C1 segment of cervical spinal cord (tissue), 14 donors: ENCODE measurements at regions not wholly inside any gene's neighbourhood (a gene's known extent, or its start where the extent isn't known, plus 50 kb on each side); places are given as distances from the start of the nearest gene placed in this dataset.

Experiments
- DNase-seq, 14 donors: peaks; one replicate each; lab custom pipeline; 2025; lab: John Stamatoyannopoulos, UW

GRCh38 chr2:48137829-48138228, 176.7 kb upstream of the FOXN2 start:
- no peak for DNase-seq

GRCh38 chr2:48138898-48139297, 175.6 kb upstream of the FOXN2 start:
- DNase-seq, result no peak

DNA sequence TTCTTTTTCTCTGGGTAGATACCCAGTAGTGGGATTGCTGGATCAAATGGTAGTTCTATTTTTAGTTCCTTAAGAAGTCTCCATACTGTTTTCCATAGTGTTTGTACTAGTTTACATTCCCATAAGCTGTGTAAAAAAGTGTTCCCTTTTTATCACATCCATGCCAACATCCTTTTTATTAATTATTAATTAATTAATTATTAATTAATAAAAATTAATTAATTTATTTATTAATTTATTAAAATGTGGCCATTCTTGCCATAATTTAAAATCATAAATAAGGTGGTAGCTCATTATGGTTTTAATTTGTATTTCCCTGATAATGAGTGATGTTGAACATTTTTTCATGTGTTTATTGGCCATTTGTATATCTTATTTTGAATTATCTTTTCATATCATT, 173.9 kb upstream of the FOXN2 start:
- DNase-seq, result no peak

DNA sequence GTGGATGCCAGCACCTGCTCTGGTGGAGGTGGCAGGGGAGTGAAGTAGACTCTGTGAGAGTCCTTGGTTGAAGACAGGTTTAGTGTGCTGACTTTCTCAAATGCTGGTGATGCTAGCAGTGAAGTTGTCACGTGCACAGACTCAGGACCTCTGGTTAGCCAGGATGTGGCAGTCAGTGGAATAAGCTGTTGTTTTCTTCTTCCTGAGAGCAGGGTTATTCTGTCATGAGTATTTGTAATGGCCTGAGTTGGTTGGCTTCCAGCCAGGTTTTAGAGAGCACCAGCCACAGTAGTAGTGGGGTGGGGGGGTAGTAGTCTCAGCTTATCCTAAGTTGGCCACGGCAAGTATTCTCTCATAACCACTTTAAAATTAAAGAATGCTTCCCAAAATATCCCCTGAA, 169.7 kb upstream of the FOXN2 start:
- no peak for DNase-seq

GRCh38 chr2:48145845-48146452, 168.5 kb upstream of the FOXN2 start:
- DNase-seq, result no peak

- no peak for DNase-seq
These were observed 167.9 kb upstream of the FOXN2 start for GRCh38 chr2:48146552-48146951.

- no peak for DNase-seq
These were observed 166.8 kb upstream of the FOXN2 start for GRCh38 chr2:48147719-48148118.

DNA sequence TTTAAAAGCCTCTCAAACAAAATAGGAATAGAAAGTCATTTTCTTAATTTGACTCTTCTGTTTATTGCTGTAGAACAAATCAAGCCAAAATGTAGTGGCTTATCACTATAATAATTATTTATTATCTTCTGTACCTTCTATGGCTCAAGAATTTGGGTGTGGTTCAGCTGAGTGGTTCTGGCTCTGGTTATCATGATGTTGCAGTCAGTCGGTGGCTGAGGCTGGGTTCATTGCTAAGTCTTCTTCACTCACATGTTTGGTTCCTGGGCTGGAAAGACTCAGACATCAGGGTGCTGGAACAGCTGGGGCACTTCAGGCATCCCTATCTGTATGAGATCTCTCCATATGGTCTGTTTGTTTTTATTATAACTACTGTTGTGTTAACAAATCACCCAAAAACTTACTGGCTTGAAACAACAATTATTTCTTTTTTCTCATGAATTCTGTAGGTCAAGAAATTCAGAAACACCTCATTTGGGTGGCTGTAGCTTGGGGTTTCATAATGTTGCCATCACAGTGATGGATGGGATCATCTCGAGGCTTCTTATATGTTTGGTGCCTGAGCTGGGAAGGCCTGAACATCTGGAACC, 165.5 kb upstream of the FOXN2 start:
- DNase-seq, result no peak

DNA sequence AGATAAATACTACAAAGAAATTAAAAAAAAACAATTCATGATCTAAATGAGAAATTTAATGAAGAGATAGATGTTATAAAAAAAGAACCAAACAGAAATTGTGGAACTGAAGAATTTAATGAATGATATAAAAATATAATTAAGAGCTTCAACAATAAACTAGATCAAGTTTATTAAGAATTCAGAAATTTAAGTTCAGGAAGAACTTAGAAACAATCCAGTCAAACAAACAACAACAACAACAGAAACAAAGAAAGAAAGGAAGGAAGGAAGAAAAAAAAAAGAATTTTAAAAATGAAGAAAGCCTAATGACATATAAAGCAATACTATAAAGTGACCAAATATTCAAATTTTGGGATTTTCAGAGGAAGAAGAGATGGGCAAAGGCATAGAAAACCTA, 157.3 kb upstream of the FOXN2 start:
- no peak for DNase-seq

- no peak for DNase-seq
These were observed 152.9 kb upstream of the FOXN2 start for GRCh38 chr2:48161628-48162027.

- DNase-seq, result no peak
These were observed 151.7 kb upstream of the FOXN2 start for GRCh38 chr2:48162742-48163141.

GRCh38 chr2:48165070-48165753, 149.3 kb upstream of the FOXN2 start:
- no peak for DNase-seq

GRCh38 chr2:48169141-48169592, 145.3 kb upstream of the FOXN2 start:
- DNase-seq, result no peak

DNA sequence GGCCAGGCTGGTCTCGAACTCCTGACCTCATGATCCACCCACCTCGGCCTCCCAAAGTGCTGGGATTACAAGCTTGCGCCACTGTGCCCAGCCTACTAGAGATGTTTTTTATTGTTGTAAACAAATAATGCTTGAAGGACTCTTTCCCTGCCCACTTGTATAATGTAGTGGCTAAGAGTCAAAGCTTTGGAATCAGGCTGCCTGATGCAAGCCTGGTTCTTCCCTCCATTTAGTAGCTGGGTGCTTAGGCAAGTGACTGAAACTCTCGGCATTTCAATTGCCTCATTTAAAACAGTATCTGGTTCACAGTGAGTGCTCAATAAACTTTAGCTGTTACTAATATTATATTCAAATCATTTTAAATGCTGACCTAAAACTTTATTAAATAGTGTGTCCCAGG, 144.2 kb upstream of the FOXN2 start:
- DNase-seq, result no peak

DNA sequence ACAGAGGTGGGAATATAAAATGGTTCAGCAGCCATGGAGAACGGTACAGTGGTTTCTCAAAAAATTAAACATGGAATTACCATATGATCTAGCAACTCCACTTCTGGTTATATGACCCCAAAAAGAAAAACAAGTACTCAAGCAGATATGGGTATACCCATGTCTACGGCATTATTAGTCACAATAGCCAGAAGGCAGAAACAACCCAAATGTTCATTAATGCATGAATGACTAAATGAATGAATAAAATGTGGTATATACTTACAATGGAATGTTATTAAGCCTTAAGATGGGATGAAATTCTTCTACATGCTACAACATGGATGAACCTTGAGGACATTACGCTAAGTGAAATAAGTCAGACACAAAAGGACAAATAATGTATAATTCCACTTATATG, 141.3 kb upstream of the FOXN2 start:
- no peak for DNase-seq

DNA sequence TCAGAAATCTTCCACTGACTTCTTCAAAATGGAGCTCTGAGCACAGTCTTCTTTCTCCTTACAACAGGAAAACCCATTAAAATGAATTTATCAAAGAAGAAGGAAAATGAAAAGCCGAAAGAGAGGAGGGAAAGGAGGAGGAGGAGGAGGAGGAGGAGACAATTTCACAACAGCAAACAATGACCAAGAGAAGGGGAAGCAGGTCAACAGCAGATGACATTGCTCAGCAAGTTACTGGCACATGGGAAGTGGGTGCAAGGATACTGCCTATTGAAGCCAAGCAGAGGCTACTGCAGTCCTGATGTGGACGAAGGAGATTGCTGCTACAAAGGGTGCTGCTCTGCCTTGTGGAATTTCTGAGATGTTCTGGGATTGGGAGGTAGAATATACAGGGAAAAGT, 140.0 kb upstream of the FOXN2 start:
- DNase-seq, result no peak

DNA sequence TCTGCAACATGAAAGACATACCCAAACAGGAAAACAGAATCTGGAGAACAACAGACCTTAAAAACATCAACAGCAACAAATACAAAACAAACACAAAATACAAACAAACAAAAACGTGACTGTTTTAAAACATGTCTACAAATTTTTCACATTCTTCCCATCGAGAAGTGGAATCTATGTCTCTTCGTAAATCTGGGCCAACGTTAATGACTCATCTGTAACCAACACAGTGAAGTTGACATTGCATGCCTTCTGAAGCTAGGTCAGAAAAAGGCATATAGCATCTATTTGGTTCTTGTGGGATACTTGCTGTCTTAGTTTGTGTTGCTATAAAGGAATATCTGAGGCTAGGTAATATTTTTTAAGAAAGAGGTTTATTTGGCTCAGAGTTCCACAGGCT, 139.2 kb upstream of the FOXN2 start:
- DNase-seq, result no peak

GRCh38 chr2:48175656-48176055, 138.8 kb upstream of the FOXN2 start:
- DNase-seq, result no peak

- no peak for DNase-seq
These were observed 137.6 kb upstream of the FOXN2 start for GRCh38 chr2:48176876-48177275.

- DNase-seq, result no peak
These were observed 135.9 kb upstream of the FOXN2 start for GRCh38 chr2:48178611-48179010.

DNA sequence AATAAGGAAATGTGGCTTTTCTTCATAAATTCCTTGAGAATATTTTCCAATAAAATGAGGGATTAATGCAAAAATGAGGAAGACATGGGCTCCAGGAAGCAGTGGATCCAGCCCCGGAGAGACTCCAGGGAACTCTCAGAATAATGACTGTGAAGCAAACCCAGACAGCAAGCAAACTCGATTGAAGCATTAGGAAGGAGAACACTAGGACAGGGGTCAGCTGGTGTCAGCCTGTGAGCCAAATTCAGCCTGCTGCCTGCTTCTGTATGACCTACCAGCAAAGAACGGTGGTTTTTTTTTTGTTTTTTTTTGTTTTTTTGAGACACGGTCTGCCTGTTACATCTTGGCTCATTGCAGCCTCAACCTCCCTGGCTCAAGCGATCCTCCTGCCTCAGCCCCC, 133.9 kb upstream of the FOXN2 start:
- DNase-seq, result no peak

GRCh38 chr2:48183276-48183675, 131.2 kb upstream of the FOXN2 start:
- no peak for DNase-seq

GRCh38 chr2:48183991-48184390, 130.5 kb upstream of the FOXN2 start:
- no peak for DNase-seq
